ENCODE measurements at regions not wholly inside any gene's neighbourhood (a gene's known extent, or its start where the extent isn't known, plus 50 kb on each side); places are given as distances from the start of the nearest gene placed in this dataset.

- no peak for ATAC-seq
- BruUV-seq (replicated peaks): no TSS peak
Observed at GRCh38 chr18:53944721-53945120, 279.7 kb downstream of the MBD2 start.

More at GRCh38 chr18:53944721-53945120, 279.7 kb downstream of the MBD2 start:
- H3K9ac ChIP-seq (ENCODE audit: insufficient read depth in 1 of 2, low read depth in 2 of 2, low read length in 2 of 2): no peak overlapping the region
- no peaks in the 10 kb centered on the region for H4K20me1 ChIP-seq (replicated peaks; ENCODE audit: control insufficient read depth, insufficient read depth, low read length)
- no peaks in the 10 kb centered on the region for H3K4me1 ChIP-seq (replicated peaks in 1 of 2; ENCODE audit: control insufficient read depth in 2 of 2, insufficient read depth in 2 of 2, low read length in 2 of 2)
- H2AFZ ChIP-seq (ENCODE audit: low read depth, low read length): no peak overlapping the region
- no peaks in the 10 kb centered on the region for H3K9me3 ChIP-seq (replicated peaks; ENCODE audit: control insufficient read depth, insufficient read depth, low read depth, low read length)
- no peaks in the 10 kb centered on the region for H3K27me3 ChIP-seq (ENCODE audit: control insufficient read depth in 2 of 2, insufficient read depth in 2 of 2, low read length in 2 of 2)
- no peaks in the 10 kb centered on the region for H3K9me1 ChIP-seq (ENCODE audit: control insufficient read depth, insufficient read depth, low read length)
- H3K4me2 ChIP-seq (ENCODE audit: insufficient read depth, low read length): no peak overlapping the region
- H3K79me2 ChIP-seq (ENCODE audit: control insufficient read depth, insufficient read depth, low read length): no peaks in the 10 kb centered on the region
- intact Hi-C loops (cut with micrococcal nuclease) (no loop called here), in situ Hi-C loops (cut with MboI) (no loop called here)
- TF ChIP-seq ZNF239 (CRISPR knock-in tag; IDR thresholded peaks at IDR 0.05) (no peak), CEBPZ (IDR thresholded peaks at IDR 0.05; ENCODE audit: borderline replicate concordance, low read depth, low read length) (0 out of 2 replicates have a peak, but pooled peaks have one; percentile 32)
- no peaks in the 10 kb centered on the region for H3K36me3 ChIP-seq (ENCODE audit: control insufficient read depth, insufficient read depth, low read length)
- 0% methylated on average over 4 of the region's 4 CpGs for WGBS (ENCODE audit: insufficient coverage, low coverage, missing lambda C conversion rate)
- no peak overlapping the region for H3K4me3 ChIP-seq
- no peak overlapping the region for H3K27ac ChIP-seq (ENCODE audit: extremely low read depth, low read depth, low read length)
- POLR2A ChIA-PET: no interaction called here
- no peak for FAIRE-seq
- CTCF ChIA-PET (ENCODE audit: low intra/inter-chr PET ratio): no interaction called here
- peak in 1 of 4 experiments; percentile 1 for DNase-seq (ENCODE audit: extremely low read depth in 1 of 4, low spot score in 3 of 4)

All from K562 (cell line).